GM19455 (cell line): ENCODE measurements at regions not wholly inside any gene's neighbourhood (a gene's known extent, or its start where the extent isn't known, plus 50 kb on each side); places are given as distances from the start of the nearest gene placed in this dataset.
"Not testable (repeated sequence)": the region's sequence is repeated elsewhere in the genome, so short reads cannot be mapped to it uniquely, and the experiment has no call there.

Source experiments
- ATAC-seq: cut with Tn5 transposase; IDR thresholded peaks from one replicate; pipeline ENCODE4 v1.9.1; 2021; ENCODE audit not compliant: unreplicated experiment

- no peak for ATAC-seq
Measured at GRCh38 chr2:406231-406630, 118.3 kb upstream of the ALKAL2 start.

- no peak for ATAC-seq
Measured at GRCh38 chr2:404581-404980, 116.7 kb upstream of the ALKAL2 start.

- ATAC-seq: no peak
Measured at GRCh38 chr2:403682-404081, 115.8 kb upstream of the ALKAL2 start.

- no peak for ATAC-seq
Measured at GRCh38 chr2:402721-403120, 114.8 kb upstream of the ALKAL2 start.

- no peak for ATAC-seq
Measured at GRCh38 chr2:402206-402605, 114.3 kb upstream of the ALKAL2 start.

GRCh38 chr2:401019-401679 lies 113.3 kb upstream of the ALKAL2 start:
- ATAC-seq: no peak

GRCh38 chr2:397926-398325 lies 110.0 kb upstream of the ALKAL2 start:
- ATAC-seq: no peak

GRCh38 chr2:397521-397920 lies 109.6 kb upstream of the ALKAL2 start:
- no peak for ATAC-seq

- ATAC-seq: no peak
Measured at GRCh38 chr2:396903-397302, 109.0 kb upstream of the ALKAL2 start.

GRCh38 chr2:395886-396285 lies 108.0 kb upstream of the ALKAL2 start:
- ATAC-seq: no peak

- no peak for ATAC-seq
Measured at GRCh38 chr2:393711-394696, 106.1 kb upstream of the ALKAL2 start.

GRCh38 chr2:392926-393280 lies 105.0 kb upstream of the ALKAL2 start:
- ATAC-seq: no peak

GRCh38 chr2:392181-392925 lies 104.5 kb upstream of the ALKAL2 start:
- no peak for ATAC-seq

GRCh38 chr2:391696-392095 lies 103.8 kb upstream of the ALKAL2 start:
- no peak for ATAC-seq

- ATAC-seq: no peak
Measured at GRCh38 chr2:390959-391358, 103.1 kb upstream of the ALKAL2 start.

- not testable (repeated sequence) for ATAC-seq
Measured at GRCh38 chr2:389985-390384, 102.1 kb upstream of the ALKAL2 start.

GRCh38 chr2:388752-389151 lies 100.9 kb upstream of the ALKAL2 start:
- ATAC-seq: not testable (repeated sequence)

- no peak for ATAC-seq
Measured at GRCh38 chr2:387980-388421, 100.1 kb upstream of the ALKAL2 start.

- no peak for ATAC-seq
Measured at GRCh38 chr2:386406-387103, 98.7 kb upstream of the ALKAL2 start.

- no peak for ATAC-seq
Measured at GRCh38 chr2:385785-386184, 97.9 kb upstream of the ALKAL2 start.

- ATAC-seq: no peak
Measured at GRCh38 chr2:385061-385460, 97.2 kb upstream of the ALKAL2 start.
